ENCODE measurements at regions not wholly inside any gene's neighbourhood (a gene's known extent, or its start where the extent isn't known, plus 50 kb on each side); places are given as distances from the start of the nearest gene placed in this dataset.
"Not testable (repeated sequence)": the region's sequence is repeated elsewhere in the genome, so short reads cannot be mapped to it uniquely, and the experiment has no call there.

GRCh38 chr18:27510036-27510633 lies 325.0 kb upstream of the CHST9 start:
- ATAC-seq, H3K27me3 Mint-ChIP-seq, H3K27ac Mint-ChIP-seq, H3K4me1 Mint-ChIP-seq, DNase-seq, H3K4me3 Mint-ChIP-seq: not testable (repeated sequence)
- H3K9me3 Mint-ChIP-seq, result peaks cover 0 to 12% of the 10 kb centered on the region in 2 donors

- Mint-ChIP-seq H3K4me3 (no peak overlapping the region), H3K9me3 (peaks cover 8 to 12% of the 10 kb centered on the region in 2 donors)
- no peak for DNase-seq
Observed at GRCh38 chr18:27501671-27502070, 316.6 kb upstream of the CHST9 start.

GRCh38 chr18:27500531-27500930 lies 315.4 kb upstream of the CHST9 start:
- peaks cover 8 to 12% of the 10 kb centered on the region in 2 donors for H3K9me3 Mint-ChIP-seq
- no peak overlapping the region for H3K27ac Mint-ChIP-seq
- ATAC-seq (no peak), DNase-seq (no peak)
- H3K27me3 Mint-ChIP-seq, result no peaks in the 10 kb centered on the region
- no peaks in the 10 kb centered on the region for H3K4me1 Mint-ChIP-seq
- no peak overlapping the region for H3K4me3 Mint-ChIP-seq

More at GRCh38 chr18:27501671-27502070, 316.6 kb upstream of the CHST9 start:
- Mint-ChIP-seq H3K27me3 (no peaks in the 10 kb centered on the region), H3K27ac (no peak overlapping the region), H3K4me1 (no peaks in the 10 kb centered on the region)
- no peak for ATAC-seq

- Mint-ChIP-seq H3K4me1 (no peaks in the 10 kb centered on the region), H3K4me3 (no peak overlapping the region), H3K27me3 (no peaks in the 10 kb centered on the region), H3K27ac (no peak overlapping the region), H3K9me3 (peaks cover 4 to 5% of the 10 kb centered on the region in 2 donors)
- no peak for ATAC-seq
- no peak for DNase-seq
Observed at GRCh38 chr18:27497246-27497645, 312.1 kb upstream of the CHST9 start.

GRCh38 chr18:27493182-27493581 lies 308.1 kb upstream of the CHST9 start:
- Mint-ChIP-seq H3K4me3 (no peak overlapping the region), H3K4me1 (no peaks in the 10 kb centered on the region), H3K9me3 (peaks cover 13 to 18% of the 10 kb centered on the region in 2 donors), H3K27me3 (no peaks in the 10 kb centered on the region), H3K27ac (no peak overlapping the region)
- DNase-seq, result no peak
- no peak for ATAC-seq

GRCh38 chr18:27491772-27492171 lies 306.7 kb upstream of the CHST9 start:
- H3K4me1 Mint-ChIP-seq, result no peaks in the 10 kb centered on the region
- H3K9me3 Mint-ChIP-seq, result peaks cover 13 to 18% of the 10 kb centered on the region in 2 donors
- DNase-seq (no peak), ATAC-seq (no peak)
- no peaks in the 10 kb centered on the region for H3K27me3 Mint-ChIP-seq
- H3K27ac Mint-ChIP-seq, result no peak overlapping the region
- no peak overlapping the region for H3K4me3 Mint-ChIP-seq

GRCh38 chr18:27483276-27483675 lies 298.2 kb upstream of the CHST9 start:
- Mint-ChIP-seq H3K9me3 (peaks cover 15 to 16% of the 10 kb centered on the region in 2 donors), H3K27ac (no peak overlapping the region), H3K27me3 (no peaks in the 10 kb centered on the region), H3K4me1 (no peaks in the 10 kb centered on the region), H3K4me3 (no peak overlapping the region)
- no peak for ATAC-seq
- no peak for DNase-seq

GRCh38 chr18:27478459-27478858 lies 293.4 kb upstream of the CHST9 start:
- no peak for DNase-seq
- ATAC-seq, result no peak
- Mint-ChIP-seq H3K27ac (no peak overlapping the region), H3K4me1 (no peaks in the 10 kb centered on the region), H3K4me3 (no peak overlapping the region), H3K27me3 (no peaks in the 10 kb centered on the region), H3K9me3 (peaks cover 11 to 12% of the 10 kb centered on the region in 2 donors)

GRCh38 chr18:27473318-27473717 lies 288.2 kb upstream of the CHST9 start:
- ATAC-seq, result no peak
- H3K9me3 Mint-ChIP-seq, result peaks cover 4 to 6% of the 10 kb centered on the region in 2 donors
- H3K4me3 Mint-ChIP-seq, result no peak overlapping the region
- H3K27me3 Mint-ChIP-seq, result no peaks in the 10 kb centered on the region
- no peak for DNase-seq
- H3K4me1 Mint-ChIP-seq, result no peaks in the 10 kb centered on the region
- H3K27ac Mint-ChIP-seq, result no peak overlapping the region

GRCh38 chr18:27467073-27467472 lies 282.0 kb upstream of the CHST9 start:
- H3K27me3 Mint-ChIP-seq, result no peaks in the 10 kb centered on the region
- no peaks in the 10 kb centered on the region for H3K4me1 Mint-ChIP-seq
- DNase-seq (no peak), ATAC-seq (no peak)
- no peak overlapping the region for H3K27ac Mint-ChIP-seq
- peaks cover 0 to 6% of the 10 kb centered on the region in 2 donors for H3K9me3 Mint-ChIP-seq
- H3K4me3 Mint-ChIP-seq, result no peak overlapping the region

- no peak for DNase-seq
- no peak for ATAC-seq
- Mint-ChIP-seq H3K4me3 (no peak overlapping the region), H3K27me3 (no peaks in the 10 kb centered on the region), H3K4me1 (no peaks in the 10 kb centered on the region), H3K9me3 (no peaks in the 10 kb centered on the region), H3K27ac (no peak overlapping the region)
Observed at GRCh38 chr18:27461957-27462356, 276.8 kb upstream of the CHST9 start.

GRCh38 chr18:27449104-27449503 lies 264.0 kb upstream of the CHST9 start:
- Mint-ChIP-seq H3K27ac (no peak overlapping the region), H3K9me3 (peaks cover 0 to 7% of the 10 kb centered on the region in 2 donors), H3K4me3 (no peak overlapping the region), H3K4me1 (no peaks in the 10 kb centered on the region), H3K27me3 (no peaks in the 10 kb centered on the region)
- ATAC-seq (no peak), DNase-seq (no peak)

GRCh38 chr18:27447930-27448329 lies 262.8 kb upstream of the CHST9 start:
- Mint-ChIP-seq H3K27ac (no peak overlapping the region), H3K9me3 (peaks cover 0 to 7% of the 10 kb centered on the region in 2 donors), H3K4me1 (no peaks in the 10 kb centered on the region), H3K27me3 (no peaks in the 10 kb centered on the region), H3K4me3 (no peak overlapping the region)
- no peak for ATAC-seq
- no peak for DNase-seq

- H3K27me3 Mint-ChIP-seq, result no peaks in the 10 kb centered on the region
- DNase-seq (no peak), ATAC-seq (no peak)
- H3K9me3 Mint-ChIP-seq, result peaks cover 0 to 7% of the 10 kb centered on the region in 2 donors
- H3K4me3 Mint-ChIP-seq, result no peak overlapping the region
- no peak overlapping the region for H3K27ac Mint-ChIP-seq
- H3K4me1 Mint-ChIP-seq, result no peaks in the 10 kb centered on the region
Observed at GRCh38 chr18:27447451-27447881, 262.4 kb upstream of the CHST9 start.

- H3K4me1 Mint-ChIP-seq, result no peaks in the 10 kb centered on the region
- DNase-seq, result no peak
- peaks cover 6 to 31% of the 10 kb centered on the region in 2 donors for H3K9me3 Mint-ChIP-seq
- H3K4me3 Mint-ChIP-seq, result no peak overlapping the region
- ATAC-seq, result no peak
- H3K27me3 Mint-ChIP-seq, result no peaks in the 10 kb centered on the region
- H3K27ac Mint-ChIP-seq, result no peak overlapping the region
Observed at GRCh38 chr18:27430595-27430994, 245.5 kb upstream of the CHST9 start.

- peaks cover 0 to 31% of the 10 kb centered on the region in 2 donors for H3K9me3 Mint-ChIP-seq
- DNase-seq, result no peak
- H3K4me1 Mint-ChIP-seq, result no peaks in the 10 kb centered on the region
- no peak overlapping the region for H3K4me3 Mint-ChIP-seq
- H3K27ac Mint-ChIP-seq, result no peak overlapping the region
- no peak for ATAC-seq
- no peaks in the 10 kb centered on the region for H3K27me3 Mint-ChIP-seq
Observed at GRCh38 chr18:27428716-27429475, 243.8 kb upstream of the CHST9 start.
